ENCODE measurements at regions not wholly inside any gene's neighbourhood (a gene's known extent, or its start where the extent isn't known, plus 50 kb on each side); places are given as distances from the start of the nearest gene placed in this dataset.

DNA sequence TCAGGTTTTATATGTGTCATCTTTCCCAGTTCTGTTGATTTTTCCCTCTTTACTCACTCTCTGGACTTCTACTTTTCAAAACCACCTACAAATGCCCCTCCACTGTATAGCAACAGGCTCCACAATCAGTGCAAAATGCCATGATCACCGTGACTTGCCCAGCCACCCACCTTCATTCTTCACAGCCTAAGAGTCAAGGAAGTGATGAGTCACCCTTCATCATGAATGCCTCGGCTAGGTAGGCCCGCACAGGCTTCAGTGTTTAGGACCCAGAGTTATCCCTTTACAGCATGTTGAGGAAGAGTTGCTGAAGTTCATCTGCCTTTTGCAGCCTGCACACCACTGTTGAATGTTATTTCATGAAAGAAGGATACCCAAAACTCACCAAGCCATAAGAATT is 158.6 kb downstream of the PMP22 start:
- no peaks in the 10 kb centered on the region for H3K4me1 ChIP-seq (replicated peaks in 1 of 2; ENCODE audit: control insufficient read depth in 2 of 2, insufficient read depth in 2 of 2, low read length in 2 of 2)
- H3K79me2 ChIP-seq (ENCODE audit: control insufficient read depth, insufficient read depth, low read length): no peaks in the 10 kb centered on the region
- H3K27ac ChIP-seq (ENCODE audit: extremely low read depth, low read depth, low read length): no peak overlapping the region
- 0% methylated on average over 3 of the region's 3 CpGs for WGBS (ENCODE audit: insufficient coverage, low coverage, missing lambda C conversion rate)
- H4K20me1 ChIP-seq (replicated peaks; ENCODE audit: control insufficient read depth, insufficient read depth, low read length): no peaks in the 10 kb centered on the region
- H3K4me3 ChIP-seq: no peak overlapping the region
- intact Hi-C loops (cut with micrococcal nuclease): no loop called here
- no peaks in the 10 kb centered on the region for H3K9me1 ChIP-seq (ENCODE audit: control insufficient read depth, insufficient read depth, low read length)
- in situ Hi-C loops (cut with MboI): no loop called here
- no peak for ATAC-seq
- no peak overlapping the region for H2AFZ ChIP-seq (ENCODE audit: low read depth, low read length)
- ChIA-PET POLR2A (no interaction called here), CTCF (ENCODE audit: low intra/inter-chr PET ratio) (no interaction called here)
- H3K4me2 ChIP-seq (ENCODE audit: insufficient read depth, low read length): no peak overlapping the region
- no peaks in the 10 kb centered on the region for H3K9me3 ChIP-seq (replicated peaks; ENCODE audit: control insufficient read depth, insufficient read depth, low read depth, low read length)
- no TSS peak for BruUV-seq (replicated peaks)
- no peaks in the 10 kb centered on the region for H3K36me3 ChIP-seq (ENCODE audit: control insufficient read depth, insufficient read depth, low read length)
- peak in 2 of 4 experiments; percentile 10 to 11 for DNase-seq (ENCODE audit: extremely low read depth in 1 of 4, low spot score in 3 of 4)
- H3K9ac ChIP-seq (ENCODE audit: insufficient read depth in 1 of 2, low read depth in 2 of 2, low read length in 2 of 2): no peak overlapping the region
- H3K27me3 ChIP-seq (ENCODE audit: control insufficient read depth in 2 of 2, insufficient read depth in 2 of 2, low read length in 2 of 2): peaks cover 0 to 4% of the 10 kb centered on the region in 2 experiments; a peak in 1 of 5 replicates
- FAIRE-seq: no peak
- TF ChIP-seq NFE2 (IDR thresholded peaks at IDR 0.05; ENCODE audit: low read depth): peak; percentile 62
- no peak for TF ChIP-seq BCL6 (CRISPR knock-in tag; IDR thresholded peaks at IDR 0.05)
- TF ChIP-seq MAFG (tag; conservative IDR thresholded peaks at IDR 0.05): peak; percentile 72
- no peak for TF ChIP-seq FOXP1 (CRISPR knock-in tag; IDR thresholded peaks at IDR 0.05)
- peak; percentile 41; the same call in 1 of the 2 replicates for TF ChIP-seq ZNF316 (IDR thresholded peaks at IDR 0.05)
- no peak for TF ChIP-seq TAF1 (IDR thresholded peaks at IDR 0.05; ENCODE audit: control insufficient read depth, extremely low read depth, insufficient read depth, low read length, severe bottlenecking)
- no peak for TF ChIP-seq ZBTB2 (IDR thresholded peaks at IDR 0.05)
- TF ChIP-seq C11orf30 (IDR thresholded peaks at IDR 0.05; ENCODE audit: low read depth): peak; percentile 53
- TF ChIP-seq RBM15 (IDR thresholded peaks at IDR 0.05; ENCODE audit: insufficient read depth, low read length): no peak
- TF ChIP-seq PPARD (CRISPR knock-in tag; IDR thresholded peaks at IDR 0.05): no peak
- peak; percentile 15; the same call in 1 of the 2 replicates for TF ChIP-seq JUND (IDR thresholded peaks at IDR 0.05; ENCODE audit: borderline replicate concordance, low read depth, low read length)
- no peak for TF ChIP-seq JUND (tag; IDR thresholded peaks at IDR 0.05; ENCODE audit: borderline replicate concordance, low read depth, low read length)
- no peak for TF ChIP-seq MXD1 (CRISPR knock-in tag; IDR thresholded peaks at IDR 0.05; ENCODE audit: borderline replicate concordance, poor library complexity, severe bottlenecking)
- peak; percentile 70 for TF ChIP-seq ATF3 (IDR thresholded peaks at IDR 0.05)
- no peak for TF ChIP-seq ATF3 (CRISPR knock-in tag; conservative IDR thresholded peaks at IDR 0.05)
- TF ChIP-seq XRCC5 (IDR thresholded peaks at IDR 0.05; ENCODE audit: low read depth, low read length): no peak
- TF ChIP-seq MYBL2 (IDR thresholded peaks at IDR 0.05; ENCODE audit: low read depth): no peak
- TF ChIP-seq MYBL2 (CRISPR knock-in tag; IDR thresholded peaks at IDR 0.05; ENCODE audit: borderline replicate concordance): no peak
- TF ChIP-seq XRCC3 (IDR thresholded peaks at IDR 0.05): no peak
- no peak for TF ChIP-seq HCFC1 (IDR thresholded peaks at IDR 0.05; ENCODE audit: low read depth, low read length)
- TF ChIP-seq NFE2L1 (tag; IDR thresholded peaks at IDR 0.05; ENCODE audit: borderline replicate concordance, low read depth): 0 out of 2 replicates have a peak, but pooled peaks have one; percentile 21
- no peak for TF ChIP-seq ZSCAN32 (CRISPR knock-in tag; IDR thresholded peaks at IDR 0.05)
- no peak for TF ChIP-seq ZBTB8A (IDR thresholded peaks at IDR 0.05; ENCODE audit: partially characterized antibody)
